A172 (cell line): ENCODE measurements at regions not wholly inside any gene's neighbourhood (a gene's known extent, or its start where the extent isn't known, plus 50 kb on each side); places are given as distances from the start of the nearest gene placed in this dataset.
"Not testable (repeated sequence)": the region's sequence is repeated elsewhere in the genome, so short reads cannot be mapped to it uniquely, and the experiment has no call there.

Source experiments
- DNase-seq: peaks from one replicate; pipeline ENCODE4 v3.0.0-alpha.2; 2015; ENCODE audit warnings: low spot score

DNA sequence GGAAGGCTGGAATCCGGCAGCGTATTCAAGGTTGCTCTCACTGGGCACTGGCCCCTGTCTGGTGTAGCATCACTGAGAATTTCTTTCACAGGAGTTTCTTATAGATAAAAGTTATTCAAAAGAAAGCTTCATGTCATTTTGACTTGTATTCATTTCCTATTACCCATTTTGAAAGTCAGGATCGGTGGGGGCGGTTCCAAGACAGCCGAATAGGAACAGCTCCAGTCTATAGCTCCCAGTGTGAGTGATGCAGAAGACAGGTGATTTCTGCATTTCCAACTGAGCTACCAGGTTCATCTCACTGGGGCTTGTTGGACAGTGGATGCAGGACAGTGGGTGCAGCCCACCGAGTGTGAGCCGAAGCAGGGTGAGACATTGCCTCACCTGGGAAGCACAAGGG lies 51.5 kb upstream of the CDC42EP3 start:
- DNase-seq: not testable (repeated sequence)

DNA sequence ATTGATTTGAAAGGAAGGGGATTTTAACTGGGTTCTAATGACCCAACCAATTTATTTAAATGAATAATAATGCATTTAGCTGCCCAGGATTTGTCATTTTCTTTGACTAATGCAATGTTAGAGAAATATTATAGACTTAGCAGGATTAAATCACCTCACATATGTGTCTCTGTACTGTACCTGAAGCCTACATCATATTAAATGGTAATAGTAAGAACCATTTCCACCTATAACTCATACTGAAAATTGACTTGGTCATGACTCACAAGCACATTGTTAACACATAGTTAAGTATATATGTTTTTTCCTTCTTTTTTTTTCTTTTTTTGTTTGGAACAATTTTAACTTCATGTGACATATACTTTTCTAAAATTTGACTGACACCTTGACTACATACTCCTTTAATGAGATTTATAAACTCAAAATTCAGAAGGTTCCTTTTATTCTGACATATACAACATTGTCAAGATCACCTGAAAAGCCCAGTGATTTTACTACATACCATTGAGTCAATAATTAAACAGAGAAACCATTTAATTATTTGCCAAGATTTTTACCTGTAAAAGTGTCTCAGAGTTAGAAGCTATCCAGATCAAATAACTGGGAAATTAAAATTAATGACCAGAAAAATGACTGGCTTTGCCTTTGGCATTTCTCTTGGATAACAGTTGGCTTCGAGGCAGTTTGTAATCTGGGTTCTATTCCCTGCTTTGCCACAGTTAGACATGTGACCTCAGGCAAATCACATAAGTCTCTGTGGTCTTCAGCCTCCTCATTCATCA lies 58.8 kb upstream of the CDC42EP3 start:
- no peak for DNase-seq

DNA sequence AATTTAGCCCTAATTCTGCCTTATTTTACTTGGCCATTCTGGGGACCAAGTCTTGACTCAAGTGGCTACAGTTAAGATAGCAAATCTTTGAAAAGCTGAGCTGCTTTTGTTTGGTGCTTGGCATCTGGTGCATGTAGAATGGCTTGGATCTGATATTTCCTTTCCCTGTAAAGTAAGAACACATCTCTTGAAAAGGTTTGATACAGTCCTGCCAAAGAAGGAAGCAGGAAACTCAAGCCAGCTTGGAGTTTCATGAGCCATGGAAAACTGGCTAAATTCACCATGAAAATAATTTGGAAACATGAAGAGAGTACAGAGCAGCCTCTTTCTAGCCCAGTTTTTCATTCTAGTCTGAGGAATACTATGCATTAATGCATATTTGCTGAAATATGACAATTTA lies 61.0 kb upstream of the CDC42EP3 start:
- not testable (repeated sequence) for DNase-seq

DNA sequence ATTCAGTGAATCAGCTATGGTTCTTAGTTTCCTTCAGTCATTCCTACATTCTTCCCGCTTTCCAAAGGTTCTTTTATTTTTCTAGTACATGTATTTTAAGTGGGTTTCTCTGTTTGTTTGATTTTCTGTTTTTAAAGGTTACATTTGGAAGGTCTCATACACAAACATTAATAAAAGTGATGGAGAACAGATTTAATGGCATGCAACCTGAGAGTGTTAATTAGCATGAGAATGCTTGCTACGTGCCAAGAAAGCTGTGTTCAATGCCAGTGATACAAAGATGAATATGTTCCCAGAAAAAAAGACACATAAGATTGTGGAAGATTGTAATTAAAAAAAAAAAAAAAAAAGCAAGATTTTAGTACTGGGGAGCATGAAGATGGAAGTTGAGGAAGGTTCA lies 61.8 kb upstream of the CDC42EP3 start:
- no peak for DNase-seq

DNA sequence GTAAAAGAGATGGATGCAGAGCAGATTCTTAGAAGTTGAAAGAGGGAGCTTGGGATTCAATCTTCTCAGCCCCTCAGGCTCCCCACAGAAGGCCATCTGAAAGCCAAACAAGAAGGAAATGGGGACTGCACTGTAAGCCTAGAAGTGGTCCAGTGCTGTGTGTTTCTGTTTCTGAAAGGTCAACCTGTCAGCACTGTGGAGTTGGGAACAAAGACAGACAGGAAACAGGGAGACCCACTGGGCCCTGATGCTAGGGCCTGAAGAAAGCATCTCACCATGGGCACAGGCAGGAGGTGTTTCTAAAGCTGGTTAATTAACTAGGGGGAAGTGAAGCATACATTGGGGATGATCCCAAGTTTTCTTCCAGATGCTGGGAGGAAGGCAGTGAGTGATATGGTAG lies 62.5 kb upstream of the CDC42EP3 start:
- not testable (repeated sequence) for DNase-seq

DNA sequence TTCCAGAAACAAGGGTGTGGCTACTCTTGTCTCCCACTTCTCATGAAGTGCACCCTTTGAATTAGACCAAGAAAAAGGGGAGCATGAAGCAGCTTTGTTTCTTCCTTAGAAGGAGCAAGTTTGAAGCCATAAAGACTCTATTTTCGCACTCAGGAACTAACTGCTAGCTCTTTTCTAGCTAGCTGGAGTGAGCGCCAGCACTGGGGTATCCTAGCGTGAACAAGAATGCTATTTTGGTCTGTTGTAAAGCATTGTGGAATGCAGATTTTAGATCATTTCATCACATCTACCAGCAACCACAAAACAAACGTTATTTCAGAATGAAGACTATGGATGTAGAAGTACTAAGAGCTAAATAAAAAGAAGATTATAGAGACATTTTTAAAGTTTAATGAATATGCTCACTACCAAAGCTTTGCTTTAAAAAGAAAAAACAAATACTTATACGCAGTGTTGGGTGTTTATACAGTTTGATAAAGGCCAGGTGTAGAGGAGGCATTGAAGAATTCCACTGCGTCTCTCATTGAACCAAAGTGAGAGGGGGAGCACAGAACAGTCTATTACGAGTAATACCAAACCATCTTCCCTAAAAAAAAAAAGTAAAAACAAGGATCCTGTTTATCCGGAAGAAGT lies 63.6 kb upstream of the CDC42EP3 start:
- DNase-seq: not testable (repeated sequence)

DNA sequence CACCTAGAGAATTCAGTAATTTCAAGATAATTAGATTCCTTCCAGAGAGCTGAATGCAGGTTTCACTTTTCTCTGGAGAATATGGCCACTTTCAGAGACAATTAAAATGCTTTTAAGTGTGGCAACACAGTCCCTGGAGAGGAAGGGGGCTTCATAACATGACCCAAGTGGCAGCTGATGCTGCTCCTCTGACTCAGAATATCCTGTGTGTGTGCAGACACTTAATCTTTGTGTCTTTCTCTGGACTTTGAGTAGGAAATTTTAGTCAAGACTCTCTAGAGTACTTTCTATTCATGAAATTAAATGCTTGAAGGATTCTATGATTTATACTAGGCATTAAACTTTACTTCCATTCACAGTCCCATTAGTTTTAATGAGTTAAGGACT lies 64.1 kb upstream of the CDC42EP3 start:
- peak; percentile 17 for DNase-seq

DNA sequence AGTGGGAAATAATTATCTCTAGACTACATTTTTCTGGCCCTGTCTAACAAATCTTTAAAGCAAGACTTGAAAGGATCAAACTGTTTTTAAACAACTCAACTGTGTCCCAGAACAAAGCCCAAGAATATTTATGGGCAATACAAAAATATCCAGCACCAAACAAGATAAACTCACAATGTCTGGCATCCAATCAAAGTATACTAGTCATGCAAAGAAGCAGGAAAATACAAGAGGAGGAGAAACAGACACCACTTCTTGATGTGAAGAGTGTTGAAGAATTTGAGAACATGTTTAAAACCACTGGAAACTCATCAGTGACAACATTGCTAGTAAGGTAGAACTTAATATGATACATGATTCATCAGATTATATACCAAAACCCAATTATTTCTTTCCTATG lies 66.1 kb upstream of the CDC42EP3 start:
- DNase-seq: no peak

DNA sequence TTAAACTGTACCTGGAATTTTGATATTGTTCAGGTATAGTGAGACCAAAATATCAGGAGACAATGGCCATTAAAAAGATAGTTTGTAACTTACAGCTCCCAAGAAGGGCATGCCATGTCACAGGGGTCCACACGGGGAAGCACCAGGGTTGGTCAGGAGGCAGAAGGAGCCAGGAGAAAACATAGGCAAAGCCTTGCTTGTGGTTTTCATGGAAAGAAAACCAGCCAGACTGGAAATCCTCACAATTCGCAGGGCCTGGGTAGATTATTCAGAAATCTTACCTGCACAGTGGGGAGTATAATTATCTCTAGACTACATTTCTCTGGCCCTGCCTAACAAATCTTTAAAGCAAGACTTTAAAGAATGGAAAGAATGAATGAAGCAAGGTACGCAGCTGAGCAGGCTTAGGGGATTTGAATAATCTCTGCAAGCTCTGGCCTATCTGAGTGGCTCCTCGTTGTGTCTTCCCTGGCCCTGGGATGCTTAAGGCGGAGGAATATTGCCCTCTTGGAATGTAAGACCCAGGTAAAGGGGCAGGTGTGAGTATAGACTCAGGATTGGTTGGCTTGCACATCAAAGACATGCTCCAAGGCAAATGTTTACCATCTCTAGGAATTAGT lies 66.9 kb upstream of the CDC42EP3 start:
- no peak for DNase-seq

DNA sequence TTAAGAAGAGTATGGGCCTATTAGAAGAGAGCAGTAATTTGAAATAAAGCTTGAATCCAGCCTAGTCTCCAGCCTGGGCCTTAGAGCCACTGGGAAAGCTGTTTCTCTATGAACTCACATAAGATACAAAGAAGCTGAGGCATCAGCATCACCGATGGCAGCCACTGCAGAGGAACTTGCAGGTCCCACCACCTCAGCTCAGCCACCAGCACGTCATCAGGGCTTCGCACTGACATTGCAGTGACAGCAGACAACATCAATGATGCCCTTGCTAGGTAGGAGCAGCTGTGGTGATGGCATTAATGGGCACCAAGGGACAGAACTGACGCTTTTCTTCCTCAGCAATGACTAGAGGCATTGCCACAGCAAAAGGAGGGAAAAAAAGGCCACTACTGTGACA lies 67.7 kb upstream of the CDC42EP3 start:
- DNase-seq: no peak

DNA sequence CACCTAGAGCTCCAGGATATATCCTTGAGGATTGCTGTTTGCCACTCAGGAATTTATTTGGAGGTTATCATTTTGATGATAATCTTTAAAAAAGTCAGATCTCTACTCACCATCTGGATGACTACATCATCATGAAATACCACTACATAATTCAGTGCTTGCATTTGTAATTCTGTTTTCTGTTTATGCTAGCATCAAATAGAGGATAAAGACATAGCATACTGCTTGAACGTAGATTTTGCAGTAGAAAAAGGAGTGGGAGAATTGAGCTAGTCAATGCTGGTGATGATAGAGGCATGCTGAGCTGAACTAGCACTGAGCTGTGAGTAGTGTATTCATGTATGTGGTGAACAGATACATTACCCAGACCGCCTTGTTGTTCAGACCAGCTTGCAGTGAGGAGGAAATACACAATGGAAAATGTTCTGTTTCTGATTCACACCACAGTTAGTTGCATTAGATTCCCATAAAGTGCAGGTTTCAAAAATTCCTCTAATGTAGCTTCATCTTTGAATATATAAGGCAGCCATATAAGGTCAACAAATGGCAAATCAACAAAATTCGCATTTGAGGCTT lies 68.8 kb upstream of the CDC42EP3 start:
- no peak for DNase-seq

DNA sequence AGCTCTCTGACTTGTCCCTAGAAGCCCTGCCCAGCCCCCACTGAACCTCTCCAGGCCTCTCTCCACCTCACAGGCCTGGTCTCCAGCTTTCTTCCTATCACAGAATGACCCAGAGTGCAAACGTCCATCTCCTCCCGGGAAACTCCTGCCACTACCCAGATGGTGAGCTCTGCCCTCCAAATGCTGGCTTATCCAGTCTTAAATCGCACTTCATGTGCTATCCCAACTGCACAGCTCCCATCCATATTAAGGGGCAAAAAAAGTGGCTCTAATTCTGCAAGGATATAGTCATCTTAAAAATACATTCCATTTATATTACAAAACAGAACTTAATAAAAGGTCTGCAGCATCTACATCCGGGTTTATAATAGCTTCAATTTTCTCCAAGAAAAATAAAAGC lies 70.8 kb upstream of the CDC42EP3 start:
- peak; percentile 9 for DNase-seq

DNA sequence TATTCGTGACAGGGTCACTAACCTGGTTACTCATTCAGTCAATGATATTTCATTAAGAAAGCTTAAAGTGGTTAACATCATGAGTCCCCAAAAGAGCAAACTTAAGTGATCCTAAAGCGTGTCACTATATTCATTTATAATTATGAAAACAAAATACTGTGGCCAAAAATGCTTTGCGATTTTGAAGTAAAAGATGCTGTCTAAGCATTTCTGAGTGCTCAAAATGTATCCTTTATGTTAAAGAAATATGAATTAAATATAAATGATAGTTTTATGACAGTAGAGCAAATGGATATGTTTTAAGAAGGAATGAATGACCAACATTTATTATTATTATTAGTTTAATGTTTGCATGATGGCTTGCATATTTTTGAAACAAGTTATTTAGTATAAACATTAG lies 72.6 kb upstream of the CDC42EP3 start:
- no peak for DNase-seq

DNA sequence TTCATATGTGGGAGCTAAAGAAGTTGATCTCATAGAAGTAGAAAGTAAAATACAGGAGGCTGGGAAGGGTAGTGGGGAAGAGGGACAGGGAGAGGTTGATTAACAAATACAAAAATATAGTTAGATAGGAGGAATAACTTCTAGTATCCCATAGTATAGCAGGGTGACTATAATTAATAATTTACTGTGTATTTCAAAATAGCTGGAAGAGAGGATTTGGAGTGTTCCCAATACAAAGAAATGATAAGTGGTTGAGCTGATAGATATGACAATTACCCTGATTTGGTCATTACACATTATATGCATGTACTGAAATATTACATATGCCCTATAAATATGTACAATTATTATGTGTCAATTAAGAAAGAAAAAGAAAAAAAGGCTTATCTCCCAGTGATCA lies 73.5 kb upstream of the CDC42EP3 start:
- not testable (repeated sequence) for DNase-seq

DNA sequence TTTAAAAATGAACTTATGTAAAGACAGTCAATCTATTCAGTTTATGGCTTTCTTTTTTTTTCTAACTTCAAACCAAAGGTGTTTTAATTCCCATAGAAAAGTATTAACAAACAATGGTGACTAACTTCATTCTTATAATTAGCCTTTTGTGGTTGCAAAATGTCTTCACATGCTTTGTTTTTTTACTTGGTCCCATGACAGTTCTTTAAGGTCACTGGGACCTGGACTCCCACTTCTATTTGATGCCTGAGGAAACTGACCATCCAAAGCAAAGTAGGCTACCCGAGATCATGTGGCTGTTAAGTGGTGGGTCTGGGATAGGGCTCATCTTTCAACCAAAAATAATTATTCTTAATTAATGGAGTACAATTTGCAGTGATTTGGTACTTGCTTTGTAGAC lies 74.6 kb upstream of the CDC42EP3 start:
- not testable (repeated sequence) for DNase-seq

DNA sequence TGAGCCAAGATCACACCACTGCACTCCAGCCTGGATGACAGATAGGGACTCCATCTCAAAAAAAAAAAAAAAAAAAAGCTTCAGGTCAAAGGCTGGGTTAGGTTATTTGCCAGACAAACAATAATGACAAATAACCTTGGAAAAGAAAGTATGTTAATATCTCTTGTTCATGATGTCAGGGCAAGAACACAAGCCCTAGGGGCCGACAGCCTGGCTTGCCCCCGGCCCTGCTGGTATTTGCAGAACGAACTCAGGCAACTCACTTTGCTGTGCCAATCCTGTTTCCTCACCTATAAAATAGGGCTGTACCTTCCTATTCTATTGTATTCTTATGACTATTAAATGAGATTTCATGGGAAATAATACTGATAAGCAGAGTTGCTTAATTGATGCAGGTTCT lies 75.4 kb upstream of the CDC42EP3 start:
- no peak for DNase-seq

DNA sequence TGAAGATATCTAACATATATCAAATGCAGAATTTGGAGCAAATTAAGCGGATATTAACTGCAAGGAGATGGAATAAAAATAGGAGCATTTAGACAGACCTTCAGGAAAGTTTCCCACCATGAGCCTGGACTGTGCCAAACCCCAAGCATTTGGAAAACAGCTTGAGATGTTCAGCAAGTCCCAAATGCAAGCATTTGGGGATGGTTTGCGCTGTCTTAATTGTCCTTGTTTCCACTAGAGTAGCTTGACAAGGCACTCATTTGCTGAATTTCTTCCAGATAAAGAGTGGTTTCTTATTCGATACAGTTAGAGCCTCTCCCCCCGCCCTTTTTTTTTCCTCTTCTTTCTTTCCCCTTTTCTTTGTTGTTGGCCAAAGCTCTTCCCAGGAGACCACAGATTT lies 77.1 kb upstream of the CDC42EP3 start:
- DNase-seq: no peak

DNA sequence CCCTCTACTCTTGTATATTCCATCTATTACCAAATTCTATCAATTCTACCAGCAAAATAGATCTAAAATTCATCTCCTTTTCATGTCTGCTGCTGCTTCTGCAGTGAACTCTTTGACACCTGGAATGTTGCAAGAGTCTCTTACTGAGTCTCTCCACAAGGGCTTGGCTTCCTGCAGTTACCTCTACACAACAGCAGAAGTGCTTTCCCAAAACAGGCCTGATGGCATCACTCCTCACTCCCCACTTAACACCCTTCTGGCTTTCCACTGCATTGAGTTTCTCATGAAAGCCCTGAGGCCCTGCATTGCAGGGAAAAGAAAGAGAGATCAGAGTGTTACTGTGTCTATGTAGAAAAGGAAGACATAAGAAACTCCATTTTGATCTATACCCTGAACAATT lies 78.8 kb upstream of the CDC42EP3 start:
- DNase-seq: not testable (repeated sequence)

DNA sequence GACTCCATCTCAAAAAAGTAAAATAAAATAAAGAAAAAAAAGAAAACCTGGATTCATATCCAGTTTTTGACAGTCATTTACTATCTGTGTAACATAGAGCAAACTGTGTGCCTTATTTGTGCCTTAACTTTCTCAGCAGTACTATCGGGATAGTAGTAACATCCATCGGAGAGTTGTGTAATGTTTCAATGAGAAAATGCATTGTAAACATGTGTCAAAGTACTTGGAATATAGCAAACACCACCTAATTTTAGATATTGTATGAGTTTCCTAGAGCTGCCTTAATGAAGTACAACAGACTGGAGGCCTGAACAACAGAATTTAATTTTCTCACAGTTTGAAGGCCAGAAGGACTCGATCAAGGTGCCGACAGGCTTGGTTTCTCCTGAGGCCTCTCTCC lies 81.3 kb upstream of the CDC42EP3 start:
- DNase-seq: no peak

DNA sequence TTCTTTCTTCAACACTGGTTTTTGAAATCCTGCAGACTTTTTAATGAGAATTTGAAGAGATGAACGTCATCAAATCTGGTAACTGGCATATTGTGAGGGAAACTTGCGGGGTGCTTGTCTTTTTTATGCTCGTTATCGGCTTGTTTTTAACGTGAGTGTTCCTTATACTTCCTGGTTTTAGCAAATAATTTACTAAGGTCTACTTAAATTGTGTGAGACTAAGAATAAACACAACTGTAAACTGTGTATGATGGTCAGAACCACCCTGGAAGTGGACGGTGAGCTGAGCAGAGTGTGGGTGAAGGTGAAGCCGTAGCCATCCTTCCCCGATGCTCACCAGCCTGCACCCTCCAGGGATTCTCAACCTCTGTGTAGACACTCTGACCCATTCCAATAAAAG lies 82.3 kb upstream of the CDC42EP3 start:
- no peak for DNase-seq

DNA sequence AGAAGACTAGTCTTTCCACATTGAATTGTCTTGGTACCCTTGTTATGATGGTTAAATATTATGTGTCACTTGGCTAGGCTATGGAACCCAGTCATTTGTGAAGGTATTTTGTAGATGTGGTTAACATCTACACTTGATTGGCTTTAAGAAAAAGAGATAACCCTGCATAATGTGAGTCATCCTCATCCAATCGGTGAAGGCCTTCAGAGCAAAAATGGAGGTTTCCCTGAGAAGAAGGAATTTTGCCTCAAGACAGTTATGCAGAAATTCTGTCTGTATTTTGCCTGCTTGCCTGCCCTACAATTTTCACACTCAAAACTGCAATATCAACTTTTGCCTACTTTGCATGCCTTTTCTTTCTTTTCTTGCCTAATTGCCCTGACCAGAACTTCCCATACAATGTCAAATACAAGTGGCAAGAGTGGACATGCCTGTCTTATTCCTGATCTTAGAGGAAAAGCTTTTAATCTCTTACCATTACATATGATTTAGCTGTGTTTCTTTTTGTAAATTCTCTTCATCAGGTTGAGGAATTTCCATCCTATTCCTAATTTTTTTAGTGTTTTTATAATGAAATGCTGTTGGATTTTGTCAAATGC lies 84.6 kb upstream of the CDC42EP3 start:
- DNase-seq: not testable (repeated sequence)

DNA sequence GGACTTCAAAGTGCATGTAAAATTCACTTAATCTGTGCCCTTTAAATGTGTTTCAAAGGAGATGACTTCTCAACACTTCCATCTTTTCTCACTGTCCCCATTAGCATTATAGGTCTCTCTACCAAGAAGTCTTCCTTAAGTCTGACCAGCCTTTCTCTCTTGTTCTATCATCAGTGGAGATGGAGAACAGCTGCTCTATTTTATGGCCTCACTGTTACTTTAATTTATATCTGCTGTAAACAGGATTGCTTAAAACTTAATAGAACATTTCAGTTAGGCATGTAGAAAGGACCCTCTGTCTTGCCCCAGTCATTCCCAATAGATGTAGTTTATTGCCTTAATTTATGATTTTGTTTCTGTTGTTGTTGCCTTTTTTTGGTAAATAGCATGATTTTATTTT lies 86.0 kb upstream of the CDC42EP3 start:
- DNase-seq: not testable (repeated sequence)
